RWPE1 (cell line): ENCODE measurements at regions not wholly inside any gene's neighbourhood (a gene's known extent, or its start where the extent isn't known, plus 50 kb on each side); places are given as distances from the start of the nearest gene placed in this dataset.

Experiments used
- CTCF ChIA-PET: fragments of 350-600 bp; sonication (Branson Sonifier 250); formaldehyde crosslinking; extraction: SDS; loops from one replicate; lab custom pipeline; 2021; lab: Yijun Ruan, JAX
- POLR2A ChIA-PET: fragments of 400-600 bp; formaldehyde crosslinking; extraction: SDS; loops from one replicate; lab custom pipeline; 2020; ENCODE audit warnings: antibody characterized with exemption; ENCODE audit not compliant: low non-redundant PET; lab: Yijun Ruan, JAX
- DNase-seq: peaks from one replicate; pipeline ENCODE4 v3.0.0; 2012; ENCODE audit warnings: low spot score
- H3K27ac ChIP-seq: fragments of 450-650 bp; 2 replicates; pipeline ENCODE4 v1.5.1; 2017
- CTCF ChIP-seq: fragments of 450-650 bp; conservative IDR thresholded peaks from 2 replicates; pipeline ENCODE4 v1.5.1; 2017; ENCODE audit warnings: low read depth, mild to moderate bottlenecking

GRCh38 chr12:113568021-113568420 lies 96.3 kb upstream of the LHX5 start:
- no peak for TF ChIP-seq CTCF
- no peak for DNase-seq
- ChIA-PET CTCF (interaction anchor here (0.7 kb wide), 1 partner anchor 24 kb away, joined by 4 read pairs; no protein-coding TSS in a partner anchor), POLR2A (no interaction called here)
- no peak overlapping the region for H3K27ac ChIP-seq

DNA sequence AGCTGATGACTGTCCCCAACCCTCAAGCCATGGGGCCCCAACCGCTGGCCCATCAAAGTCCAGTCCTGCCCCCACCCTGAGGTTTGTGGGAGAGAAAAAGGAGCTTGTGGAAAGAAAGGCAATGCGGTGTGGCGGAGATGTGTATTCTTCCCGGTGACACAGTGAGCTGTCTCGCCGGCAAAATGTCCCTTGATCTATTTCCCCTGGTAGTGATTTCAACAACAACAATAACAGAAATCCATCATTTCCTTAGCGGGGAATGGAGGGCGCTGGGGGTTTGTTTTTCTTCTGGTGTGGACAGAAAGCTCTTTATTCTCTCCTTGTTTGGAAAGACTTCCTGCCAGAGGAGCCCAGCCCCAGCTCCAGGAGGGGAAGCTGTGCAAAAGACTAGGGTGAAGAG lies 93.7 kb upstream of the LHX5 start:
- no peak for TF ChIP-seq CTCF
- CTCF ChIA-PET: no interaction called here
- DNase-seq: no peak
- H3K27ac ChIP-seq: no peak overlapping the region
- POLR2A ChIA-PET: no interaction called here

GRCh38 chr12:113561068-113561780 lies 89.6 kb upstream of the LHX5 start:
- no peak for DNase-seq
- ChIA-PET POLR2A (no interaction called here), CTCF (no interaction called here)
- no peak for TF ChIP-seq CTCF
- H3K27ac ChIP-seq: no peak overlapping the region

- TF ChIP-seq CTCF: no peak
- CTCF ChIA-PET: no interaction called here
- POLR2A ChIA-PET: no interaction called here
Measured at GRCh38 chr12:113559466-113559865, 87.8 kb upstream of the LHX5 start.

GRCh38 chr12:113555226-113555625 lies 83.6 kb upstream of the LHX5 start:
- H3K27ac ChIP-seq: no peak overlapping the region
- peak; percentile 18 for DNase-seq
- POLR2A ChIA-PET: no interaction called here
- TF ChIP-seq CTCF: no peak
- CTCF ChIA-PET: no interaction called here

More at GRCh38 chr12:113559466-113559865, 87.8 kb upstream of the LHX5 start:
- DNase-seq: no peak
- no peak overlapping the region for H3K27ac ChIP-seq

DNA sequence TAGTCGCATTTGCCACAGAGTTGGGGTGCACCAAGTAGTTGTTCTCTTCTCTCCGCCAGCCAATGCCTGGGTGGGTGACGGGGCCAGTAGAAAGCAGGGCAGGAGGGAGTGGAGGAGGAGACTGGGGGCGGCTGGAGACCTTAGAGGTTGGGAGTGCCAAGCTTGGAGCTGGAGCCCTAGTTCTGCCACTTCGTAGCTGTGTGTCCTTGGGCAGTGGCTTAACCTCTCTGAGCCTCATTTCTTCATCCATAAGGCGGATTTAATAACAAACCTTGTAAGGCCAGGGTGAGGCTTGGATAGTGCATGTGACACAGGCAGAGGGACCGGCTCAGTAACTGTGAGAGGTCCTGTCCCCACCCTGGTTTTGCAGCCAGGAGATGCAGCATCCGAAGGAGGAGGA lies 81.1 kb upstream of the LHX5 start:
- no peak overlapping the region for H3K27ac ChIP-seq
- ChIA-PET CTCF (no interaction called here), POLR2A (no interaction called here)
- no peak for DNase-seq
- TF ChIP-seq CTCF: no peak
